Mammary epithelial cell (primary cell): ENCODE measurements at regions not wholly inside any gene's neighbourhood (a gene's known extent, or its start where the extent isn't known, plus 50 kb on each side); places are given as distances from the start of the nearest gene placed in this dataset.

Experiments used
- CTCF ChIP-seq, 2 donors: IDR thresholded peaks in 1 of 2; conservative IDR thresholded peaks in 1 of 2; 2 replicates each; pipeline ENCODE4 v1.5.1; 2011 to 2012; ENCODE audit warnings: inconsistent platforms in 2 of 2, low read length in 2 of 2, mild to moderate bottlenecking in 2 of 2, control low read depth in 1 of 2, low read depth in 1 of 2; ENCODE audit not compliant: insufficient read depth in 1 of 2; ENCODE audit errors: extremely low read depth in 1 of 2
- EZH2 ChIP-seq: IDR thresholded peaks from 2 replicates; pipeline ENCODE4 v1.6.1; 2012; ENCODE audit warnings: low read length, inconsistent platforms, borderline replicate concordance

GRCh38 chr2:12587729-12588522 lies 128.8 kb upstream of the TRIB2 start:
- no peak for TF ChIP-seq CTCF (conservative IDR thresholded peaks at IDR 0.05 in 1 of 2, IDR thresholded peaks at IDR 0.05 in 1 of 2; ENCODE audit: extremely low read depth in 1 of 2, insufficient read depth in 1 of 2, low read depth in 1 of 2, low read length in 2 of 2)
- no peak for TF ChIP-seq EZH2
